Skeletal muscle satellite cell (primary cell): ENCODE measurements at regions not wholly inside any gene's neighbourhood (a gene's known extent, or its start where the extent isn't known, plus 50 kb on each side); places are given as distances from the start of the nearest gene placed in this dataset.

Experiments
- H3K27me3 ChIP-seq: 2 replicates; pipeline ENCODE4 v1.7.0; 2013; ENCODE audit warnings: low read length; ENCODE audit not compliant: control insufficient read depth, insufficient read depth
- H3K36me3 ChIP-seq: 2 replicates; pipeline ENCODE4 v1.7.0; 2013; ENCODE audit warnings: mild to moderate bottlenecking, control low read depth, low read length; ENCODE audit not compliant: insufficient read depth
- H3K4me1 ChIP-seq: 2 replicates; pipeline ENCODE4 v1.7.0; 2013; ENCODE audit warnings: low read length; ENCODE audit not compliant: control insufficient read depth, insufficient read depth
- H3K4me2 ChIP-seq: 2 replicates; pipeline ENCODE4 v1.7.0; 2013; ENCODE audit warnings: mild to moderate bottlenecking, low read length
- H3K4me3 ChIP-seq: 2 replicates; pipeline ENCODE4 v1.7.0; 2013; ENCODE audit warnings: low read length
- H3K9ac ChIP-seq: 2 replicates; pipeline ENCODE4 v1.7.0; 2013; ENCODE audit warnings: mild to moderate bottlenecking, low read depth, low read length, moderate library complexity
- H3K9me3 ChIP-seq: replicated peaks from 2 replicates; pipeline ENCODE4 v1.7.0; 2013; ENCODE audit warnings: mild to moderate bottlenecking, control low read depth, low read length

GRCh38 chr3:70899816-70900215, 587.4 kb upstream of the MDFIC2 start:
- H3K4me1 ChIP-seq: no peaks in the 10 kb centered on the region
- no peaks in the 10 kb centered on the region for H3K36me3 ChIP-seq
- no peak overlapping the region for H3K4me2 ChIP-seq
- H3K4me3 ChIP-seq: no peak overlapping the region
- no peaks in the 10 kb centered on the region for H3K27me3 ChIP-seq
- no peaks in the 10 kb centered on the region for H3K9me3 ChIP-seq
- no peak overlapping the region for H3K9ac ChIP-seq

- H3K9ac ChIP-seq: no peak overlapping the region
- peaks cover 11% of the 10 kb centered on the region for H3K4me1 ChIP-seq
- no peak overlapping the region for H3K4me2 ChIP-seq
- H3K27me3 ChIP-seq: no peaks in the 10 kb centered on the region
- no peaks in the 10 kb centered on the region for H3K36me3 ChIP-seq
- no peak overlapping the region for H3K4me3 ChIP-seq
- no peaks in the 10 kb centered on the region for H3K9me3 ChIP-seq
Measured at GRCh38 chr3:70890020-70890394, 577.6 kb upstream of the MDFIC2 start.

GRCh38 chr3:70889162-70890019, 577.0 kb upstream of the MDFIC2 start:
- no peaks in the 10 kb centered on the region for H3K9me3 ChIP-seq
- no peaks in the 10 kb centered on the region for H3K27me3 ChIP-seq
- no peak overlapping the region for H3K4me2 ChIP-seq
- H3K9ac ChIP-seq: no peak overlapping the region
- H3K36me3 ChIP-seq: no peaks in the 10 kb centered on the region
- no peak overlapping the region for H3K4me3 ChIP-seq
- peaks cover 11% of the 10 kb centered on the region for H3K4me1 ChIP-seq

- Histone ChIP-seq H3K9ac (no peak overlapping the region), H3K27me3 (no peaks in the 10 kb centered on the region), H3K4me1 (peaks cover 11% of the 10 kb centered on the region), H3K36me3 (no peaks in the 10 kb centered on the region), H3K4me3 (no peak overlapping the region), H3K4me2 (no peak overlapping the region), H3K9me3 (no peaks in the 10 kb centered on the region)
Measured at GRCh38 chr3:70885636-70886035, 573.2 kb upstream of the MDFIC2 start.

GRCh38 chr3:70882104-70882503, 569.7 kb upstream of the MDFIC2 start:
- Histone ChIP-seq H3K4me2 (no peak overlapping the region), H3K36me3 (no peaks in the 10 kb centered on the region), H3K9me3 (no peaks in the 10 kb centered on the region), H3K9ac (no peak overlapping the region), H3K27me3 (no peaks in the 10 kb centered on the region), H3K4me1 (no peaks in the 10 kb centered on the region), H3K4me3 (no peak overlapping the region)

- no peak overlapping the region for H3K4me3 ChIP-seq
- H3K36me3 ChIP-seq: no peaks in the 10 kb centered on the region
- H3K9me3 ChIP-seq: no peaks in the 10 kb centered on the region
- H3K9ac ChIP-seq: no peak overlapping the region
- H3K4me2 ChIP-seq: no peak overlapping the region
- no peaks in the 10 kb centered on the region for H3K27me3 ChIP-seq
- no peaks in the 10 kb centered on the region for H3K4me1 ChIP-seq
Measured at GRCh38 chr3:70880421-70880820, 568.0 kb upstream of the MDFIC2 start.

DNA sequence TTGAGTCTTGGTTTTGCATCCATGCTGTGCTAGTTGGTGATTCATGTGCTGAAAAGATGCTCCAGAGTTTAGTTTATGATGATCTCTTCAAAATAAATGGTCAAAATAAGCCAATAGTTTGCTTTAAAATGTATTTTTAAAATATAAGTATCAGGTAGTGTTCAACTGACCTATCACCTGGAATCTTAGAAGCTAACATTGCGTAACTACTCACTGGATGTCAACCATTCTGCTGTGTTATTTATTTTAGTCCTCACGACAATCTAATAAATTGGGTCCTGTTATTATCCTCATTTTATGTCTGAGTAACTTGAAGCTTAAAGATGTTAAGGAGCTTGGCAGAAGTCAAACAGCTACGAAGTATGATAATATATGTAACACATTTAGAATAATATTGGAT, 563.7 kb upstream of the MDFIC2 start:
- no peak overlapping the region for H3K9ac ChIP-seq
- no peak overlapping the region for H3K4me2 ChIP-seq
- no peak overlapping the region for H3K4me3 ChIP-seq
- H3K9me3 ChIP-seq: no peaks in the 10 kb centered on the region
- H3K4me1 ChIP-seq: peaks cover 10% of the 10 kb centered on the region
- no peaks in the 10 kb centered on the region for H3K27me3 ChIP-seq
- no peaks in the 10 kb centered on the region for H3K36me3 ChIP-seq

DNA sequence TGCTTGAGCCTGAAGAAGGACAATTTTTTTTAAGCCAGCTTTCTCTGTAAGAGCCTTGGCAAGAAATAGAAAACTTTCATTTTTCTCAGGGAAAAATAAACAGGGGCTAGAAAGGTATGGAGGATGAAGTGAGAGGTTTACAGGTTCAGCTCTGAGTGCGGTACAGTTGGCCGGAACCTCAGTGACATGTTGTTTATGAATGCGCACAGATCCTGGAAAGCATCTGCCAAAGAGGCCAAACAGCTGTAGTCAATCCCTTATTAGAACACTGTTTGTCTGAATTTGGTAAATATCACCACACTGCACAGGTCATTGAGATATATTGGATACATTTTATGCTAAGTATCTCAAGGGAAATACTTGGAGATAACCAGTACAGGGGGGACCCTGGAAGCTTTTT, 561.8 kb upstream of the MDFIC2 start:
- peaks cover 10% of the 10 kb centered on the region for H3K4me1 ChIP-seq
- no peak overlapping the region for H3K9ac ChIP-seq
- no peaks in the 10 kb centered on the region for H3K9me3 ChIP-seq
- H3K36me3 ChIP-seq: no peaks in the 10 kb centered on the region
- H3K4me3 ChIP-seq: no peak overlapping the region
- no peaks in the 10 kb centered on the region for H3K27me3 ChIP-seq
- no peak overlapping the region for H3K4me2 ChIP-seq

DNA sequence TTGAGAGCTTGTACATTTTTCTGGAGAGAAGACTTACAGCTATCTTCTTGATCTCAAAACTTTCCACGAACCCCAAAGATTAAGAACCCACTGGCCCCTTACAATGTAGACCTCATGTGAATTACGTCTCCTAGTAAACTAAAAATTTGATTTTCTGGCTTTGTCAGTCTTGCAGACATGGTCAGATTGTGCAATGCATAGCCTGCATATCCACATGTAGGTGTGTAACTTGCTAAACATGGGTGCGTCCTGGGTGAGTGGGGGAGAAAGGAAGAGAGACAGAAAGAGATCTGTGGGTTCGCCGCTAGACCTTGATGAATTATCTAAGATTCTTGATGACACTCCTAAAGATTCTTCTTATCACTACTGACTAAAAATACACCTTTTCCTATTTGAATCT, 561.2 kb upstream of the MDFIC2 start:
- Histone ChIP-seq H3K4me2 (no peak overlapping the region), H3K36me3 (no peaks in the 10 kb centered on the region), H3K4me3 (no peak overlapping the region), H3K9ac (no peak overlapping the region), H3K27me3 (no peaks in the 10 kb centered on the region), H3K4me1 (peaks cover 10% of the 10 kb centered on the region), H3K9me3 (no peaks in the 10 kb centered on the region)

GRCh38 chr3:70871909-70872656, 559.6 kb upstream of the MDFIC2 start:
- Histone ChIP-seq H3K9me3 (no peaks in the 10 kb centered on the region), H3K27me3 (no peaks in the 10 kb centered on the region), H3K9ac (no peak overlapping the region), H3K4me1 (peaks cover 10% of the 10 kb centered on the region), H3K36me3 (no peaks in the 10 kb centered on the region), H3K4me2 (peak overlapping the region; percentile 33), H3K4me3 (no peak overlapping the region)

- no peak overlapping the region for H3K4me2 ChIP-seq
- H3K36me3 ChIP-seq: no peaks in the 10 kb centered on the region
- H3K27me3 ChIP-seq: no peaks in the 10 kb centered on the region
- peaks cover 10% of the 10 kb centered on the region for H3K4me1 ChIP-seq
- H3K9ac ChIP-seq: no peak overlapping the region
- no peak overlapping the region for H3K4me3 ChIP-seq
- H3K9me3 ChIP-seq: no peaks in the 10 kb centered on the region
Measured at GRCh38 chr3:70870576-70870975, 558.1 kb upstream of the MDFIC2 start.

- Histone ChIP-seq H3K4me2 (no peak overlapping the region), H3K9me3 (no peaks in the 10 kb centered on the region), H3K36me3 (no peaks in the 10 kb centered on the region), H3K9ac (no peak overlapping the region), H3K4me1 (peaks cover 10% of the 10 kb centered on the region), H3K27me3 (no peaks in the 10 kb centered on the region), H3K4me3 (no peak overlapping the region)
Measured at GRCh38 chr3:70868561-70868960, 556.1 kb upstream of the MDFIC2 start.
